Gastroesophageal sphincter (tissue), 4 donors: ENCODE measurements at regions not wholly inside any gene's neighbourhood (a gene's known extent, or its start where the extent isn't known, plus 50 kb on each side); places are given as distances from the start of the nearest gene placed in this dataset.
"Not testable (repeated sequence)": the region's sequence is repeated elsewhere in the genome, so short reads cannot be mapped to it uniquely, and the experiment has no call there.

Experiments used
- ATAC-seq: fragments of 150-250 bp; one replicate; pipeline ENCODE4 v1.9.1; 2016; ENCODE audit warnings: mild to moderate bottlenecking, moderate library complexity
- H3K27ac ChIP-seq, 4 donors: fragments of 200-600 bp; sonication (generic) in 3 of 4; 1 replicate in 3 of 4; 2 replicates in 1 of 4; pipeline ENCODE4 v1.5.1; 2016 to 2019
- H3K27me3 ChIP-seq: fragments of 200-600 bp; sonication (generic); one replicate; pipeline ENCODE4 v1.5.1; 2019
- H3K36me3 ChIP-seq, 2 donors: fragments of 200-600 bp; sonication (generic); one replicate each; pipeline ENCODE4 v1.5.1; 2019; ENCODE audit warnings: control low read depth in 1 of 2
- H3K4me1 ChIP-seq, 3 donors: fragments of 200-600 bp; sonication (generic); 1 replicate in 2 of 3; 2 replicates in 1 of 3; pipeline ENCODE4 v1.5.1; 2016 to 2019; ENCODE audit warnings: control low read depth in 2 of 3
- H3K4me3 ChIP-seq, 2 donors: fragments of 200-600 bp; sonication (generic); one replicate each; pipeline ENCODE4 v1.5.1; 2019; ENCODE audit warnings: mild to moderate bottlenecking in 1 of 2, moderate library complexity in 1 of 2
- H3K9me3 ChIP-seq, 3 donors: fragments of 200-600 bp; sonication (generic); one replicate each; pipeline ENCODE4 v1.5.1; 2017 to 2019; ENCODE audit warnings: control low read depth in 2 of 3
- CTCF ChIP-seq, 4 experiments: fragments of 200-600 bp in 2 of 4; fragments of 450-650 bp in 2 of 4; sonication (generic) in 1 of 4; IDR thresholded peaks; one replicate each; pipeline ENCODE4 v1.5.1; 2017 to 2019; ENCODE audit warnings: antibody characterized with exemption in 4 of 4, mild to moderate bottlenecking in 2 of 4, moderate library complexity in 2 of 4
- EP300 ChIP-seq: sonication (generic); formaldehyde crosslinking; IDR thresholded peaks from one replicate; pipeline ENCODE4 v1.6.1; 2017; ENCODE audit warnings: antibody characterized with exemption, mild to moderate bottlenecking
- POLR2A ChIP-seq, 2 donors: fragments of 450-650 bp; IDR thresholded peaks; one replicate each; pipeline ENCODE4 v1.6.1; 2017; ENCODE audit warnings: antibody characterized with exemption in 2 of 2, mild to moderate bottlenecking in 2 of 2, moderate library complexity in 1 of 2
- POLR2AphosphoS5 ChIP-seq: sonication (generic); formaldehyde crosslinking; IDR thresholded peaks from one replicate; pipeline ENCODE4 v1.6.1; 2017; ENCODE audit warnings: antibody characterized with exemption
- WGBS, 2 donors: methylation state at CpG; one replicate each; pipeline ENCODE4 v1.1.5; 2018; ENCODE audit warnings: low coverage in 1 of 2; 5-methylcytosine and 5-hydroxymethylcytosine counted together

GRCh38 chr2:194294156-194294555 is 1362.9 kb upstream of the SLC39A10 start:
- Histone ChIP-seq H3K4me3 (no peak overlapping the region), H3K9me3 (no peaks in the 10 kb centered on the region), H3K36me3 (no peaks in the 10 kb centered on the region), H3K27me3 (no peaks in the 10 kb centered on the region), H3K27ac (no peak overlapping the region), H3K4me1 (no peaks in the 10 kb centered on the region)
- TF ChIP-seq EP300, result no peak
- ATAC-seq, result no peak
- 42 to 88% methylated on average over 1 of the region's 1 CpG for WGBS, 2 donors

GRCh38 chr2:194291104-194291503 is 1365.9 kb upstream of the SLC39A10 start:
- WGBS, 2 donors, result 72 to 80% methylated on average over 4 of the region's 4 CpGs
- Histone ChIP-seq H3K4me3 (no peak overlapping the region), H3K4me1 (no peaks in the 10 kb centered on the region), H3K27me3 (no peaks in the 10 kb centered on the region), H3K27ac (no peak overlapping the region), H3K36me3 (no peaks in the 10 kb centered on the region), H3K9me3 (no peaks in the 10 kb centered on the region)
- ATAC-seq, result no peak
- no peak for TF ChIP-seq CTCF (IDR thresholded peaks at IDR 0.05)
- no peak for TF ChIP-seq POLR2AphosphoS5
- no peak for TF ChIP-seq POLR2A (IDR thresholded peaks at IDR 0.05)
- TF ChIP-seq EP300, result no peak

- Histone ChIP-seq H3K27ac (no peak overlapping the region), H3K9me3 (no peaks in the 10 kb centered on the region), H3K4me1 (no peaks in the 10 kb centered on the region), H3K4me3 (no peak overlapping the region), H3K27me3 (no peaks in the 10 kb centered on the region), H3K36me3 (no peaks in the 10 kb centered on the region)
- TF ChIP-seq POLR2AphosphoS5, result no peak
- TF ChIP-seq POLR2A (IDR thresholded peaks at IDR 0.05), result no peak
- no peak for TF ChIP-seq CTCF (IDR thresholded peaks at IDR 0.05)
- no peak for TF ChIP-seq EP300
- WGBS, 2 donors, result 80 to 93% methylated on average over 4 of the region's 4 CpGs
- no peak for ATAC-seq
Observed at GRCh38 chr2:194289712-194290346, 1367.2 kb upstream of the SLC39A10 start.

GRCh38 chr2:194276667-194277066 is 1380.4 kb upstream of the SLC39A10 start:
- H3K4me3 ChIP-seq, H3K27me3 ChIP-seq, H3K36me3 ChIP-seq, H3K9me3 ChIP-seq, H3K4me1 ChIP-seq, H3K27ac ChIP-seq, ATAC-seq: not testable (repeated sequence)
- 88 to 92% methylated on average over 5 to 9 of the region's 9 CpGs for WGBS, 2 donors

- Histone ChIP-seq H3K27me3 (no peaks in the 10 kb centered on the region), H3K4me3 (no peak overlapping the region), H3K27ac (no peak overlapping the region), H3K36me3 (no peaks in the 10 kb centered on the region), H3K4me1 (no peaks in the 10 kb centered on the region), H3K9me3 (no peaks in the 10 kb centered on the region)
- no peak for ATAC-seq
- 38 to 80% methylated on average over 2 of the region's 2 CpGs for WGBS, 2 donors
- TF ChIP-seq POLR2A (IDR thresholded peaks at IDR 0.05) (no peak), EP300 (no peak), CTCF (IDR thresholded peaks at IDR 0.05) (no peak), POLR2AphosphoS5 (no peak)
Observed at GRCh38 chr2:194271293-194271961, 1385.6 kb upstream of the SLC39A10 start.

- H3K4me1 ChIP-seq, result no peaks in the 10 kb centered on the region
- no peak for ATAC-seq
- H3K9me3 ChIP-seq, result no peaks in the 10 kb centered on the region
- no peak overlapping the region for H3K27ac ChIP-seq
- H3K27me3 ChIP-seq, result no peaks in the 10 kb centered on the region
- H3K36me3 ChIP-seq, result no peaks in the 10 kb centered on the region
- TF ChIP-seq CTCF (IDR thresholded peaks at IDR 0.05) (no peak), EP300 (no peak), POLR2AphosphoS5 (no peak), POLR2A (IDR thresholded peaks at IDR 0.05) (no peak)
- H3K4me3 ChIP-seq, result no peak overlapping the region
Observed at GRCh38 chr2:194270648-194271047, 1386.4 kb upstream of the SLC39A10 start.
